Gastroesophageal sphincter (tissue), 3 donors: ENCODE measurements at regions not wholly inside any gene's neighbourhood (a gene's known extent, or its start where the extent isn't known, plus 50 kb on each side); places are given as distances from the start of the nearest gene placed in this dataset.

ENCODE experiments used
- CTCF ChIP-seq, 4 experiments: fragments of 200-600 bp in 2 of 4; fragments of 450-650 bp in 2 of 4; sonication (generic) in 1 of 4; IDR thresholded peaks; one replicate each; pipeline ENCODE4 v1.5.1; 2017 to 2019; ENCODE audit warnings: antibody characterized with exemption in 4 of 4, mild to moderate bottlenecking in 2 of 4, moderate library complexity in 2 of 4
- POLR2A ChIP-seq, 2 donors: fragments of 450-650 bp; IDR thresholded peaks; one replicate each; pipeline ENCODE4 v1.6.1; 2017; ENCODE audit warnings: antibody characterized with exemption in 2 of 2, mild to moderate bottlenecking in 2 of 2, moderate library complexity in 1 of 2
- POLR2AphosphoS5 ChIP-seq: sonication (generic); formaldehyde crosslinking; IDR thresholded peaks from one replicate; pipeline ENCODE4 v1.6.1; 2017; ENCODE audit warnings: antibody characterized with exemption

- no peak for TF ChIP-seq POLR2A (IDR thresholded peaks at IDR 0.05)
- no peak for TF ChIP-seq POLR2AphosphoS5
- no peak for TF ChIP-seq CTCF (IDR thresholded peaks at IDR 0.05)
Observed at GRCh38 chr4:100841911-100842310, 324.1 kb upstream of the EMCN start.
